Skeletal muscle tissue (tissue), 3 donors: ENCODE measurements at regions not wholly inside any gene's neighbourhood (a gene's known extent, or its start where the extent isn't known, plus 50 kb on each side); places are given as distances from the start of the nearest gene placed in this dataset.
"Not testable (repeated sequence)": the region's sequence is repeated elsewhere in the genome, so short reads cannot be mapped to it uniquely, and the experiment has no call there.

ENCODE experiments used
- H3K27ac ChIP-seq: one replicate; pipeline ENCODE4 v1.7.0; 2013; ENCODE audit warnings: mild to moderate bottlenecking, low read depth, low read length, inconsistent platforms
- H3K27me3 ChIP-seq, 3 donors: one replicate each; pipeline ENCODE4 v1.7.0; 2013; ENCODE audit warnings: low read length in 3 of 3; ENCODE audit not compliant: control insufficient read depth in 3 of 3, insufficient read depth in 3 of 3
- H3K36me3 ChIP-seq, 3 donors: one replicate each; pipeline ENCODE4 v1.7.0; 2013; ENCODE audit warnings: low read length in 3 of 3; ENCODE audit not compliant: control insufficient read depth in 3 of 3, insufficient read depth in 3 of 3
- H3K4me1 ChIP-seq, 3 donors: one replicate each; pipeline ENCODE4 v1.7.0; 2013; ENCODE audit warnings: low read length in 3 of 3, mild to moderate bottlenecking in 3 of 3; ENCODE audit not compliant: control insufficient read depth in 3 of 3, insufficient read depth in 3 of 3
- H3K4me3 ChIP-seq, 3 donors: one replicate each; pipeline ENCODE4 v1.7.0; 2013; ENCODE audit warnings: low read length in 3 of 3
- H3K9ac ChIP-seq, 3 donors: one replicate each; pipeline ENCODE4 v1.7.0; 2013; ENCODE audit warnings: low read length in 3 of 3, mild to moderate bottlenecking in 3 of 3, moderate library complexity in 2 of 3, low read depth in 1 of 3
- H3K9me3 ChIP-seq, 3 donors: one replicate each; pipeline ENCODE4 v1.7.0; 2013; ENCODE audit warnings: low read length in 3 of 3; ENCODE audit not compliant: control insufficient read depth in 3 of 3
- donor health status: Osteomylitis.

GRCh38 chr9:124105266-124105665, 93.7 kb downstream of the LHX2 start:
- no peak overlapping the region for H3K9ac ChIP-seq
- H3K27me3 ChIP-seq = peaks cover 3 to 22% (median 15%) of the 10 kb centered on the region in 3 donors
- no peaks in the 10 kb centered on the region for H3K4me1 ChIP-seq
- H3K36me3 ChIP-seq = no peaks in the 10 kb centered on the region
- H3K27ac ChIP-seq = no peak overlapping the region
- no peaks in the 10 kb centered on the region for H3K9me3 ChIP-seq
- H3K4me3 ChIP-seq = no peak overlapping the region

DNA sequence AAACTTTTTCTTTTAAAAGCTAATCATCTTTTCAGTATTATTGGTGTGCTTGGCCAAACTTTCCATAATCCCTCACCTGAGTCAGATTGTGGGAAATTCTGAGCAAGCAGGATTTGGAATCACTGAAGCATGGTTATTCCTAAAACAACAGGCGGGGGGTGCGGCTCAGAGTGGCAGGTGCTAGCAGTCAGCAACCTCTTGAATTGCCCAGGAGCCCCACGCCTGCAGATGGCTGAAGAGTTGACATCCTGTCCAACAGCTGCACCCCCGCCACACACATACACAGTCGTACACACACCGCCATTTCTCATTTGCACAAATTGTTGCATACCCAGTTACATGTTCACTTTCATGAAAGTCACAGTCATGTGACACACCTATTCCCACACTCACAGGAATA, 96.6 kb downstream of the LHX2 start:
- no peak overlapping the region for H3K9ac ChIP-seq
- H3K36me3 ChIP-seq = no peaks in the 10 kb centered on the region
- no peaks in the 10 kb centered on the region for H3K9me3 ChIP-seq
- H3K27ac ChIP-seq = no peak overlapping the region
- no peaks in the 10 kb centered on the region for H3K4me1 ChIP-seq
- H3K4me3 ChIP-seq = no peak overlapping the region
- peaks cover 3 to 21% (median 12%) of the 10 kb centered on the region in 3 donors for H3K27me3 ChIP-seq

GRCh38 chr9:124110307-124110915, 98.8 kb downstream of the LHX2 start:
- Histone ChIP-seq H3K4me3 (no peak overlapping the region), H3K9me3 (no peaks in the 10 kb centered on the region), H3K27me3 (peaks cover 3 to 34% (median 10%) of the 10 kb centered on the region in 3 donors), H3K4me1 (no peaks in the 10 kb centered on the region), H3K9ac (no peak overlapping the region), H3K36me3 (no peaks in the 10 kb centered on the region), H3K27ac (no peak overlapping the region)

- no peak overlapping the region for H3K4me3 ChIP-seq
- no peaks in the 10 kb centered on the region for H3K9me3 ChIP-seq
- H3K36me3 ChIP-seq = no peaks in the 10 kb centered on the region
- no peak overlapping the region for H3K9ac ChIP-seq
- H3K27me3 ChIP-seq = peaks cover 0 to 21% (median 5%) of the 10 kb centered on the region in 3 donors
- H3K4me1 ChIP-seq = no peaks in the 10 kb centered on the region
- H3K27ac ChIP-seq = no peak overlapping the region
These were observed 105.3 kb downstream of the LHX2 start for GRCh38 chr9:124116683-124117363.

DNA sequence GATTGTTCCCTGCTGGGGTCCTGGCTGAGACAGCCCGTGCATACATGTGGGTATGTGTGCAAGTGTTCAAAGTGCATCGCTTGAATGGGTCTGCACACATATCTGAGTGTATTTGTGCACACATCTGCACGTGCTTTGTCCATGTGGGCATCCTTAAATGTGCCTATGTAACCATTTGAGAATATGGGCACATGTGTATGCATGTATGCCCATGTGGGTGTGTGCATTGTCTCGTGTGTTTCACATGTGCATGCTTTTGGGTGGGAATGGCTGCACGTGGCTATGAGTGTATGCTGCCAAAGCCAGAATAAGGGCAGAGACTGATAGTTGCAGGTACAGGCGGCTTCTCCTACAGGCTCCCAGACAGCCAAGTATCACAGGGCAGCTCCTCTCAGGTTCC, 107.3 kb downstream of the LHX2 start:
- no peak overlapping the region for H3K27ac ChIP-seq
- H3K9ac ChIP-seq = no peak overlapping the region
- H3K4me3 ChIP-seq = no peak overlapping the region
- H3K9me3 ChIP-seq = peaks cover 0 to 3% (median 2%) of the 10 kb centered on the region in 3 donors
- H3K4me1 ChIP-seq = no peaks in the 10 kb centered on the region
- H3K36me3 ChIP-seq = no peaks in the 10 kb centered on the region
- peaks cover 0 to 12% (median 5%) of the 10 kb centered on the region in 3 donors for H3K27me3 ChIP-seq

DNA sequence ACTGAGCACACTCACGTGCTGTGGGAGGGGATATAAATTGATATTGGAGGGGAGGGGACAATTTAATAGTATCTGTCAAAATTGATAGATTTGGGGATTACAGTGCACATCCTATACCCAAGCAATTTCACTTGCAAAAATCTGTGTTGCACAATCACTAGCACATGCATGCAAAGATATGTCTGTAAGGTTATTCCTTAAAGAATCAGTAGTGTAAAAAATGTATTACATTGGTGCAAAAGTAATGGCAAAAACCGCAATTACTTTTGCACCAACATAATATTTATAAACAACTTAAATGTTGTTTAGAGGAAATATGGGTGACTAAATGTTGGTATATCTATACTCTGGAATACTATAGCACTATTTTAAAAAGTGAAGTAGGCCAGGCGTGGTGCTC, 108.7 kb downstream of the LHX2 start:
- H3K36me3 ChIP-seq = no peaks in the 10 kb centered on the region
- no peak overlapping the region for H3K27ac ChIP-seq
- H3K9ac ChIP-seq = no peak overlapping the region
- no peaks in the 10 kb centered on the region for H3K4me1 ChIP-seq
- H3K9me3 ChIP-seq = peaks cover 0 to 3% (median 2%) of the 10 kb centered on the region in 3 donors
- H3K27me3 ChIP-seq = peaks cover 0 to 3% (median 2%) of the 10 kb centered on the region in 3 donors
- no peak overlapping the region for H3K4me3 ChIP-seq

GRCh38 chr9:124121725-124122124, 110.2 kb downstream of the LHX2 start:
- H3K4me1 ChIP-seq = no peaks in the 10 kb centered on the region
- no peak overlapping the region for H3K4me3 ChIP-seq
- H3K27ac ChIP-seq = no peak overlapping the region
- H3K36me3 ChIP-seq = no peaks in the 10 kb centered on the region
- peaks cover 0 to 7% (median 2%) of the 10 kb centered on the region in 3 donors for H3K27me3 ChIP-seq
- peaks cover 0 to 3% (median 2%) of the 10 kb centered on the region in 3 donors for H3K9me3 ChIP-seq
- no peak overlapping the region for H3K9ac ChIP-seq

DNA sequence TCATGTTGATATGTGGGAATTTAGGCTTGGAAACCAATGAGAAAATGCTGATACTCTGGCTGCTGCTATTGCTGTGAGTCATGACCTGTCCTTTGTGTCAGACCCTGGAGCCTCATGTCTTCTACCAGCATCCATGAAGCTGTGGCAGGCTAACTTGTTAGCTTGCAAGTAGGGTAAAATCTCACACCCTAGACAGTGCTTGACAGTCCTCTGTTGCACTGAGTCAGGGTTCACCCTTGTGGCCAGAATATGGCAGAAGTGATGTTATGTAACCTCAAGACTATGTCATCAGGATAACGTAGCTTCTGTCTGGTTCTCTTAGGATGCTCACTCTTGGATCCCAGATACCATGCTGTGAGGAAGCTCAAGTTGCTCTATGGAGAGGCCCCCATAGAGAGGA, 110.8 kb downstream of the LHX2 start:
- Histone ChIP-seq H3K9me3 (peaks cover 0 to 3% (median 2%) of the 10 kb centered on the region in 3 donors), H3K4me3 (no peak overlapping the region), H3K36me3 (no peaks in the 10 kb centered on the region), H3K27me3 (peaks cover 0 to 7% (median 2%) of the 10 kb centered on the region in 3 donors), H3K9ac (no peak overlapping the region), H3K27ac (no peak overlapping the region), H3K4me1 (no peaks in the 10 kb centered on the region)

- no peaks in the 10 kb centered on the region for H3K4me1 ChIP-seq
- H3K27ac ChIP-seq = no peak overlapping the region
- H3K36me3 ChIP-seq = no peaks in the 10 kb centered on the region
- H3K9ac ChIP-seq = no peak overlapping the region
- peaks cover 0 to 3% (median 2%) of the 10 kb centered on the region in 3 donors for H3K9me3 ChIP-seq
- H3K27me3 ChIP-seq = peaks cover 0 to 7% (median 2%) of the 10 kb centered on the region in 3 donors
- no peak overlapping the region for H3K4me3 ChIP-seq
These were observed 111.4 kb downstream of the LHX2 start for GRCh38 chr9:124122813-124123462.

GRCh38 chr9:124123621-124124020, 112.1 kb downstream of the LHX2 start:
- not testable (repeated sequence) for H3K36me3 ChIP-seq, H3K27me3 ChIP-seq, H3K9me3 ChIP-seq, H3K4me1 ChIP-seq, H3K27ac ChIP-seq, H3K9ac ChIP-seq, H3K4me3 ChIP-seq
